Hypothalamus (tissue), 51 donors: ENCODE measurements at regions not wholly inside any gene's neighbourhood (a gene's known extent, or its start where the extent isn't known, plus 50 kb on each side); places are given as distances from the start of the nearest gene placed in this dataset.
A peak's percentile ranks its signal among the peaks of the same experiment; 100 is the strongest.

Source experiments
- DNase-seq, 51 donors: peaks; one replicate each; lab custom pipeline; 2025; lab: John Stamatoyannopoulos, UW

- no peak for DNase-seq
Observed at GRCh38 chrX:45894864-45895645, 650.2 kb downstream of the ZNF674 start.

- DNase-seq: no peak
Observed at GRCh38 chrX:45889471-45889870, 655.8 kb downstream of the ZNF674 start.

GRCh38 chrX:45888518-45888917, 656.7 kb downstream of the ZNF674 start:
- no peak for DNase-seq

GRCh38 chrX:45885931-45886330, 659.3 kb downstream of the ZNF674 start:
- DNase-seq: no peak

GRCh38 chrX:45879512-45879911, 665.7 kb downstream of the ZNF674 start:
- no peak for DNase-seq

- DNase-seq: no peak
Observed at GRCh38 chrX:45876206-45876605, 669.0 kb downstream of the ZNF674 start.

GRCh38 chrX:45873781-45874180, 671.4 kb downstream of the ZNF674 start:
- no peak for DNase-seq

- no peak for DNase-seq
Observed at GRCh38 chrX:45872480-45872879, 671.8 kb upstream of the DIPK2B start.

- no peak for DNase-seq
Observed at GRCh38 chrX:45868425-45868824, 667.7 kb upstream of the DIPK2B start.

- DNase-seq: no peak
Observed at GRCh38 chrX:45862801-45863200, 662.1 kb upstream of the DIPK2B start.

- DNase-seq: no peak
Observed at GRCh38 chrX:45860450-45860849, 659.8 kb upstream of the DIPK2B start.

GRCh38 chrX:45859407-45859806, 658.7 kb upstream of the DIPK2B start:
- DNase-seq: no peak

GRCh38 chrX:45852884-45853283, 652.2 kb upstream of the DIPK2B start:
- no peak for DNase-seq

GRCh38 chrX:45851434-45851991, 650.8 kb upstream of the DIPK2B start:
- DNase-seq: peak in 5 of 51 donors; percentile 0 to 12 (median 0)

GRCh38 chrX:45850775-45851433, 650.2 kb upstream of the DIPK2B start:
- peak in 4 of 51 donors; percentile 0 to 2 (median 0) for DNase-seq

- peak in 3 of 51 donors; percentile 0 to 15 (median 1) for DNase-seq
Observed at GRCh38 chrX:45850197-45850774, 649.6 kb upstream of the DIPK2B start.

- peak in 1 of 51 donors; percentile 28 for DNase-seq
Observed at GRCh38 chrX:45849261-45849862, 648.7 kb upstream of the DIPK2B start.

GRCh38 chrX:45847961-45848360, 647.3 kb upstream of the DIPK2B start:
- DNase-seq: no peak

- no peak for DNase-seq
Observed at GRCh38 chrX:45846328-45846727, 645.7 kb upstream of the DIPK2B start.

GRCh38 chrX:45845142-45845541, 644.5 kb upstream of the DIPK2B start:
- DNase-seq: no peak

- no peak for DNase-seq
Observed at GRCh38 chrX:45843518-45843917, 642.8 kb upstream of the DIPK2B start.
